ENCODE measurements at regions not wholly inside any gene's neighbourhood (a gene's known extent, or its start where the extent isn't known, plus 50 kb on each side); places are given as distances from the start of the nearest gene placed in this dataset.
A peak's percentile ranks its signal among the peaks of the same experiment; 100 is the strongest.

GRCh38 chr1:201690528-201690927 lies 138.4 kb upstream of the IPO9 start:
- no peak for DNase-seq

GRCh38 chr1:201691716-201692554 lies 137.0 kb upstream of the IPO9 start:
- DNase-seq: no peak

- DNase-seq: no peak
These were observed 136.2 kb upstream of the IPO9 start for GRCh38 chr1:201692555-201693394.

- no peak for DNase-seq
These were observed 134.9 kb upstream of the IPO9 start for GRCh38 chr1:201693890-201694607.

GRCh38 chr1:201694608-201695335 lies 134.2 kb upstream of the IPO9 start:
- DNase-seq: no peak

GRCh38 chr1:201695607-201696006 lies 133.3 kb upstream of the IPO9 start:
- DNase-seq: no peak

GRCh38 chr1:201696217-201696761 lies 132.7 kb upstream of the IPO9 start:
- DNase-seq: no peak

- no peak for DNase-seq
These were observed 131.8 kb upstream of the IPO9 start for GRCh38 chr1:201697174-201697573.

GRCh38 chr1:201701831-201702230 lies 127.1 kb upstream of the IPO9 start:
- no peak for DNase-seq

- DNase-seq: no peak
These were observed 126.0 kb upstream of the IPO9 start for GRCh38 chr1:201702936-201703335.

- DNase-seq: peak; percentile 91
These were observed 125.1 kb upstream of the IPO9 start for GRCh38 chr1:201703621-201704438.

- DNase-seq: no peak
These were observed 124.5 kb upstream of the IPO9 start for GRCh38 chr1:201704439-201704792.

GRCh38 chr1:201705389-201705788 lies 123.6 kb upstream of the IPO9 start:
- no peak for DNase-seq

GRCh38 chr1:201706109-201706508 lies 122.8 kb upstream of the IPO9 start:
- DNase-seq: no peak

GRCh38 chr1:201707027-201707426 lies 121.9 kb upstream of the IPO9 start:
- no peak for DNase-seq

GRCh38 chr1:201707656-201708055 lies 121.3 kb upstream of the IPO9 start:
- no peak for DNase-seq

- no peak for DNase-seq
These were observed 120.9 kb upstream of the IPO9 start for GRCh38 chr1:201708085-201708512.

GRCh38 chr1:201708691-201709090 lies 120.3 kb upstream of the IPO9 start:
- DNase-seq: no peak

GRCh38 chr1:201709564-201710295 lies 119.2 kb upstream of the IPO9 start:
- peak; percentile 86 for DNase-seq
